ENCODE measurements at regions not wholly inside any gene's neighbourhood (a gene's known extent, or its start where the extent isn't known, plus 50 kb on each side); places are given as distances from the start of the nearest gene placed in this dataset.

DNA sequence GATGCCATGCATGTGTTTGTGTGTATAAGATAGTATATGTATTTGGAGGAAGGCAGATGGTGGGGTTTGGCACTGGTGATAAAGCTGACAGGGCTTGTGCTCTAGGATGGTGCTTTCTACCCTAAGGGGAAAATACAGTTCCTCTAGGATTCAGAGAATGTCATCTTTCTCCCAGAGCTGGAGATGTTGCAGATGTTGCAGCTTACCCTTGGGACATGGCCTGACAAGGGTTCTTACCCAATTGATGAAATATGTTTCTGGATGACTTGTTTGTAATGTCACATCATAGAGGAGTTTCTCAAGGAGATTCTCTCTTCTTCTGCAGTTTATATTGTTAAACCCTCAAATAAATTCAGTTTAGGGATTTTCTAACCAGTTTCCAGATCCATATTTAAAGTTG is 52.5 kb upstream of the PITX2 start:
- DNase-seq, result no peak

GRCh38 chr4:110676241-110676640 is 53.4 kb upstream of the PITX2 start:
- DNase-seq, result no peak

- no peak for DNase-seq
These were observed 55.8 kb upstream of the PITX2 start for GRCh38 chr4:110678517-110679227.

DNA sequence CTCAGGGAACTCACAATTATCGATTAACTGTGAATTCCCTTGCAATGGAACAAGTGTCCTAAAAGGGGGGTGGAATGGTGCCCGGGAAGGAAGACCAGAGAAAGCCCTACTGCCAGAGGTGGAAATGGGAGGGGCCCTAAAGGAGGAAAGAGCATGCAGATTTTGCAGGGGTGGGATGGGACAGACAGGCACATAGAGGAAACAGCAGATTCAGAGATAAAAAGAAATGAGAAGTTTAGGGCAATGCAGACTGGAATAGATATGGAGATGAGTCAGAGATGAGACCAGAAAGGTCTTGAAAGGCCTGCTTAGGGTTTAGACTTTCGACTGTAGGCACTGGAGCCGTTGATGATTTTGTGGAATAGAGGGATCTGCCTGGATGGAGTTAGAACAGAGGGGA is 57.4 kb upstream of the PITX2 start:
- DNase-seq, result no peak

DNA sequence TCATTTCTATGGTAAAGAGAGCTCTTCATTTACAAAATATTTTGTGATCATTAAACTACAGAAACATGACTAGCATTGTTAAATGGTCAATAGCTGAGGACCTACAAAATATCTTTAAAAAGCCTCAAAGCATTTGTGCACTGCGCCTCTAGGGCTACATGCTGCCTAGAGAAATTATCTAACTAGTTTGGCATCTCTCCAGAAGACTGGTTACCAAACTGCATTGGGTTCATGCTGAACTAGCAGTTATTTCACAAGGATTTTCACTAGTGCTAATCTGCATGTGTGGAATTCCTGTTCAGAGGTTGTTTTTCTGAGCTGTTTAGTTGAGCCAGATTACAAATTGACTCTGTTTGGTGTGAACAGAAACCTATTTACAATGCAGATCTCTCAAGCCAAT is 58.5 kb upstream of the PITX2 start:
- no peak for DNase-seq

- DNase-seq, result no peak
These were observed 59.4 kb upstream of the PITX2 start for GRCh38 chr4:110682311-110682710.

GRCh38 chr4:110683601-110684000 is 60.7 kb upstream of the PITX2 start:
- no peak for DNase-seq

- no peak for DNase-seq
These were observed 79.4 kb upstream of the PITX2 start for GRCh38 chr4:110702326-110702725.

GRCh38 chr4:110704748-110705439 is 82.0 kb upstream of the PITX2 start:
- no peak for DNase-seq

DNA sequence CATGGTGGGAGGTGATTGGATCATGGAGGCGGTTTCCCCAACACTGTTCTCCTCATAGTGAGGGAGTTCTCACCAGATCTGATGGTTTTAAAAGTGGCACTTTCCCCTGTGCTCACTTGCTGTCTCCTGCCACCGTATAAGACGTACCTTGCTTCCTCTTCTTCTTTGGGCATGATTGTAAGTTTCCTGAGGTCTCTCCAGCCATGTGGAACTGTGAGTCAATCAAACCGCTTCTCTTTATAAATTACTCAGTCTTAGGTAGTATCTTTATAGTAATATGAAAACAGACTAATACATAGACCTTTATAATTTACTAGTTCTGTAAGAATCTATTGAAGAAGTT is 82.5 kb upstream of the PITX2 start:
- DNase-seq, result no peak

- DNase-seq, result no peak
These were observed 87.2 kb upstream of the PITX2 start for GRCh38 chr4:110710070-110710469.

GRCh38 chr4:110712486-110712885 is 89.6 kb upstream of the PITX2 start:
- no peak for DNase-seq

GRCh38 chr4:110730318-110730717 is 107.4 kb upstream of the PITX2 start:
- no peak for DNase-seq

- no peak for DNase-seq
These were observed 111.0 kb upstream of the PITX2 start for GRCh38 chr4:110733901-110734300.

GRCh38 chr4:110735686-110736085 is 112.8 kb upstream of the PITX2 start:
- no peak for DNase-seq

DNA sequence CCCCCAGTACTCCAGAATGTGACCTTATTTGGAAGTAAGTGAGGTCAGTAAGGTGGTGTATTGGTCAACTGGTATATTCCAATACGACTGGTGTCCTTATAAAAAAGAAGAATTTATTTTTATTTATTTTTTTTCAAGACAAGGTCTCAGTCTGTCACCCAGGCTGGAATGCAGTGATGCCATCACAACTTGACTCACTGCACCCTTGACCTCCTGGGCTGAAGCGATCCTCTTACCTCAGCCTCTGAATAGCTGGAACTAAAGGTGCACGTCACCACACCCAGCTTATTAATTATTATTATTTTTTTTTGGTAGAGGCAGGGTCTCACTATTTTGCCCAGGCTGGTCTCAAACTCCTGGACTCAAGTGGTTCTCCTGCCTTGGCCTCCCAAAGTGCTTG is 115.1 kb upstream of the PITX2 start:
- no peak for DNase-seq

- no peak for DNase-seq
These were observed 119.3 kb upstream of the PITX2 start for GRCh38 chr4:110742143-110742542.

GRCh38 chr4:110748071-110748470 is 125.2 kb upstream of the PITX2 start:
- DNase-seq, result no peak

- DNase-seq, result no peak
These were observed 128.3 kb upstream of the PITX2 start for GRCh38 chr4:110751183-110751582.

DNA sequence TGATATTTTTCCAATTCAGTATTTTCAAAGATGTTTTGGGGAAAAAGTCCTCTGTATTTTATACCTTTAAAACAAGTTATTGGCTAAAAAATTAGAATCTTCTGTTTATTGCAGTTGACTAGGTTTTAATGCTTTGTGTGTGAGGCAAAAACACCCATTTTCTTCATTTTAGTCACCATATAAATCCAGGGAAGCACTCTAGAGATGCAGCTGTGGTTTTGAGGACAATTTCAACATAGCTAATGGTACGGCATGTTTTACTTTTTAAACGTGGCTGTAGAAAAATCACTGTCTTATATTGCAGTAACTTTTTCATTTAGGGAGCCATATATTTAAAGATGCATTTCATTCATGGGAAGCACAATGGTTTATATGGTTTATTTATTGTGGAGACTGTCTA is 129.1 kb upstream of the PITX2 start:
- DNase-seq, result no peak

GRCh38 chr4:110753466-110753865 is 130.6 kb upstream of the PITX2 start:
- DNase-seq, result no peak

- no peak for DNase-seq
These were observed 131.8 kb upstream of the PITX2 start for GRCh38 chr4:110754716-110755115.

- DNase-seq, result no peak
These were observed 146.7 kb upstream of the PITX2 start for GRCh38 chr4:110769578-110769977.

DNA sequence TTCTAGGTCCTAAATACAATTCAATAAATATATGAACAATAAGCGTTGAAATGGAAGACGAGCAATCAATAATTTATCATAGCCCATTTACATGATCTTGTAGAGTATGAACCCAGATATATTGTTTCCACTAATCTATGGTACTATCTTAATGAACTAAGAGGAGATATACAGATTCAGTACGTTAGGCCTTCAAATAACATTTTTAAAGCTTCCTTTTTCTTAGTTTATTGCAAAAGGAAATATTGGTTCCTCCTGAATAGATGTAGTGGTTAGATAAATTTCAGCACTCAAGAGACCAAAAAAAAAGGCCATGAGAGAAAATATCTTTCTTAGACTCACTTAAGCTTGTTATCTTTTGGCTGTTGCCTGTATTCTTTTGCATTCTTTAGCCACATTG is 147.5 kb upstream of the PITX2 start:
- no peak for DNase-seq

DNA sequence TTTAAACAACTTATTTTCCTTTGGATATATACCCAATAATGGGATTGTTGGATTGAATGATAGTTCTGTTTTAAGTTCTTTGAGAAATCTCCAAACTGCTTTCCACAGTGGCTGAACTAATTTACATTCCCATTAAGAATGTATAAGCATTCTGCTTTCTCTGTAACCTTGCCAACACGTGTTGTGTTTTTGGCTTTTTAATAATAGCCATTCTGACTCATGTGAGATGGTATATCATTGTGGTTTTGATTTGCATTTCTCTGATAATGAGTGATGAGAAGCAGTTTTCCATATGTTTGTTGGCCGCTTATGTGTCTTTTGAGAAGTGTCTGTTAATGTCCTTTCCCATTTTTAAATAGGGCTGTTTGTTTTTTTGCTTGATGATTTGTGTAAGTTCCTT is 155.6 kb upstream of the PITX2 start:
- DNase-seq, result no peak
